Activated CD4-positive, alpha-beta T cell treated with anti-CD3 and anti-CD28 coated beads, Interleukin-10, Interleukin-2, amounts not matched to agents 100 ng/mL and 50 ng/mL, durations not matched to agents 16 hours and 8 hours (primary cell): ENCODE measurements at regions not wholly inside any gene's neighbourhood (a gene's known extent, or its start where the extent isn't known, plus 50 kb on each side); places are given as distances from the start of the nearest gene placed in this dataset.
"Not testable (repeated sequence)": the region's sequence is repeated elsewhere in the genome, so short reads cannot be mapped to it uniquely, and the experiment has no call there.

Source experiments
- DNase-seq: peaks from one replicate; pipeline ENCODE4 v3.0.0-alpha.2; 2020

GRCh38 chr6:112899541-112899940, 552.4 kb downstream of the RFPL4B start:
- DNase-seq: no peak

DNA sequence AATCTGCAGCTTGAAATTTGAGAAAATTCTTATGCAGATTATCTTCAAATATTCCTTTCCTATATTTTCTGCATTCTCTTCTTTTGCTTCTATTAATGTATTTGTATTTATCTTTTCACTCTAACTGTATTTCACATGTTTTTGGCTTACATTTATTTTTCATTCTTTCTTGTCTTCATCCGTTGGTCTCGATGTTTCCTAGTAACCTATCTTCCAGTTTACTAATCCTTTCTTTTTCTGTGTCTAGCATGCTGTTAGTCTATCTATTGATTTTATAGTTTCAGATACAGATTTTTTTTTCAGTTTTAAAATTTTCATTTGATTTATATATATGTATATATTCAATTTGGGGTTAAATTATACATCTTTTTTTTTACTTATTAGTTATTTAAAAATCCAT, 556.2 kb downstream of the RFPL4B start:
- no peak for DNase-seq

- no peak for DNase-seq
Observed at GRCh38 chr6:112906726-112907125, 559.6 kb downstream of the RFPL4B start.

GRCh38 chr6:112909781-112910180, 562.7 kb downstream of the RFPL4B start:
- DNase-seq: no peak

DNA sequence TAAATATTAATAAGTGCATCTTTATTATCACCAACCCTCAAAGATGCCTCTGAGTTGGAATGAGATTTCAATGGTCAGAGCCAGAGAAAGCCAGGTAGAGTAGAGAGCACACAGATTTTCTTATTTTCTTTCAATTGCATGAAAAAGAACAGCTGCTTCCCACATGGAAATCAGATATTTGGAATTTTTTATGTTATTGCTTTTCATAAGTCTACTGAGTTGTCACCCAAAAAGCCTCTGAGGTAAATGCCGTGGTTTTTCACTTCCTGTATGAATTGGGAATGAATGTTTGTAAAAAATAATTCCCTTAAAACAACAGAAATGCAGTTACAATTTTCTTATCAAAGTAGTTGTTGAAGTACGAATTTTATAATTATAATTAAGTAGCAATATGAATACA, 563.1 kb downstream of the RFPL4B start:
- DNase-seq: no peak

GRCh38 chr6:112911959-112912358, 564.8 kb downstream of the RFPL4B start:
- DNase-seq: no peak

GRCh38 chr6:112912416-112913101, 565.4 kb downstream of the RFPL4B start:
- DNase-seq: no peak

- not testable (repeated sequence) for DNase-seq
Observed at GRCh38 chr6:112919744-112920143, 572.6 kb downstream of the RFPL4B start.

DNA sequence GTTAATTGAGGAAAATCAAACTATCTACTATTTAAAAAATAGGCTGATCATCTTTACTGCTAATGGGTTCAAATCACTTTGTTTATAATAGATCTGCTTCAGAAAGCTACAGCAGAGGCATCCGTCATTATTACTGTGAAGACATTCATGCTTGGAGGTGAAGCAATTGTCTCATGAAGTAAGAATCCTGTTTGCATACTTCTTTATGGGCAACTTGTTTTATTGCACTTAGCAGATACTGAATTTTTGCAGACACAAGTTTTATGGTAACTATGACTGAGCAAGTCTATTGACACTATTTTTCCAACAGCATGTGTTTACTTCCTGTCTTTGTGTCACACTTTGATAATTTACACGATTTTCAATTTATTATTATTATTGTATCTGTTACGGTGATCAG, 573.9 kb downstream of the RFPL4B start:
- no peak for DNase-seq

GRCh38 chr6:112923940-112924587, 576.9 kb downstream of the RFPL4B start:
- DNase-seq: no peak

DNA sequence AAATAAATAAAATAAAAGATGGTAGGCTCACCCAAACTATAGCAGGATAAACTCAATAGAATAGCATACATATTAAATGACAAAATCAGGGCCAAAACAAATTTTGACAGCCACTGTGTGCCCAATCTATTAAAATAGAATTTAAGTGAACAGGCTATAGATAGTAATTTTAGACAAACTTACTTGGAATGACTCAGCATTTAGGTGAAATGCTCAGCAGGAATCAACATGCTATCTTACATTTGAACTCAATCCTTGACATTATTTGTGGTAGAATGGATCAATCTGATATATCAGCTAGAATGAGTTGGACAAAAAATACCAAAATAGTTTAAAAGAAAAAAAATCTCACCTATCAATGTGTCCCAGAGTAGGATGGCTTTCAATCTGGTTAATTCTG, 578.6 kb downstream of the RFPL4B start:
- DNase-seq: no peak

DNA sequence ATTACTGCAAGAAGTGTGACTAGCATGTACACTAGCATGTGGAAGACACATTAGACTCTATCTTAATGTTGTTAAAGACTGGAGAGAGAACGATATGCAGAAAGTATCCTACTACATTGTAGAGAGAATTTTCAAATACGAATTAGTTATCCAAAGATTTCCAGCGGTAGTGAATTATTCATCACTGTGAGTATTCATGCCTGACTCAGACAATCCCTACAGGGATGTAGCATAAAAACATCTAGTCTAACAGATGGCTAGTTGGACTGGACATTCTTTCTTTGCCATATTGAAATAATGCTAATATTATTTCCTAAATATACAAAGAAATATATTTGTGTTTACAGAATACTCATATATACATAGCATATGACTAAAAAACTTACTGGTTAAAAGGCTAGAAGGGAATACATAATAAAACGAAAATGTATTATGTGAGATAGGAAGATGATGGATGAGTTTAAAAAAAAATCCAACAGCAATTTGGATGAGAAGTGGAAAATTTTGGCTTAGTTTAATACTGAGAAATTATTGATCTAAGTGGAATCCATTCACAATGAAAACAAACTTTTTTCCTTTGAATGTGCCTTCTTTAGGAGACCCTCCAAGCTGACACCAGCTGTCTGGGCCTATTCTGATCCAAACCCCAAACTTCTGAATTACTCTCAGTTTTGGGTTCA, 580.7 kb downstream of the RFPL4B start:
- DNase-seq: no peak

DNA sequence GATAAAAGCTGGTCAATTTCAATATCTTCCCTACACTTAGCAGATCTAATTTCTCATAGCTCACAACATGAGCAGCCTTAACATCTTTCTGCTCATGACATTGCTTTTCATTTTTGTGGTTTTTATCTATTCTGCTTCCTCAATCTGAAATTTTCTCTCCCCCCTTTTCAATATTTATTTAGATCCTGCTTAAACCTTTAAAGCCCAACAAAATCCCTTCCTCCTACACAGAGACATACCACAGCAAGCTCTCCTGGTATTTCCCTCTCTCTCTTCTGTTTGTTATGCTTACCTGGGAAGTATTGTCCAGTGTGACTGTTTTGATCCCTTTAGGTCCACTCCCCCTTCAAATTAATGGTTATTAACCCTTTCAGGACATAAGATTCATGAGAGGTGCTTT, 582.5 kb downstream of the RFPL4B start:
- no peak for DNase-seq

- DNase-seq: no peak
Observed at GRCh38 chr6:112931832-112932231, 584.7 kb downstream of the RFPL4B start.

DNA sequence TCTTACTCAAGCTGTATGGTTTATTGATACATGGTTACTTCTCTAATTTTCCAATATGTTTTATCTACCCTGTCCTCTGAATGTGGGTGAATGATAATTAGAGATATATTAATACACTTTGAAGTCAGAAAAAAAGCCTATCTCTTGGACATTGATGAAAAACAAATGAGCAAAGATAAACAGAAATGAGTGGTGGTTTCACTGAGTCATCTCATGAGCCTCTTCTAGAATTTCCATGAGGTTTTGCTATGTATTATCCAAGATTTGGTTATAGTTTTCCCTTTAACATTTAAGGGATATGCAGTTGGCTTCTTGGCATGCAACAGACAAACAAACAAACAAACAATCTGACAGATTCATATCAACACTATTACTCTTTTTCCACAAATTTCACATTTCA, 586.8 kb downstream of the RFPL4B start:
- no peak for DNase-seq

DNA sequence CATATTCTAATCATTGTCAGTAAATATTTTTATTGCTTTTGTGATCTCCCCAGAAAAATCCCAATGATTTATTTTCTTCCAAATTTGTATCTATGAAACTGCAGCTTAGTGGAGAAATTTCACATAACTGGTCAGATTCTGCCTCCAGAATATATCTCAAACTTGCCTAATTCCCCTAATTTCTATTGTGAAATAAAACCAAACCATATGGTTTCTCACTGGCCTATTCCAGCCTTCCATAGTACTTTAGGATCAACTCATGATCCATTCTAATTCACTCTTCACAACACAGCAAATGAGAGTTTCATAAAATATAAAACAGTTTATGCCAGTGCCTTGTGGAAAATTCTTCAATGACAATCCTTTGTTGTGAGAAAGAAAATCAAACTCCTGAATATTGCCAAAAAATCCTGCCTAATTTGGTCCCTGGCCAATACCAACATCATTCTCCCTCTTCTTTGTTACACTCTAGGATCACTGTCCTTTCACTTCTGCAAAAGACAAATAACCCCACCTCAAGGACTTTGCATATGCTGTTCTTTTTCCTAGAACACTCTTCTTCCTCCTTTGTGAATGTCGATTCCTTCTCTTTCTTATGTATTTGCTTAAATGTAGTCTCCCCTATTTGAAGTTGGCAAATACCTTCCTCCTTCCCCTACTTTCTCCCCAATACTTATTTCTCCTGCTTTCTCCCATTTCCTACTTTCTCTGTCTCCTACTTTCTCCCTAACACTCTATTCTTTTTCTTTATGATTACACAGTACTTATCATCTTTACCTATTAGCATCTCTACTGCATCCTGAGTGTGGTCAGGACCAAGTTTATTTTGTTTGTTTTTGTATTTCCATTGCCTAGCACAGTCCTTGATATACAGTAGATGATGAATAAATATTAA, 587.5 kb downstream of the RFPL4B start:
- DNase-seq: no peak

- no peak for DNase-seq
Observed at GRCh38 chr6:112935402-112936078, 588.4 kb downstream of the RFPL4B start.

GRCh38 chr6:112936079-112936472, 588.9 kb downstream of the RFPL4B start:
- DNase-seq: no peak

- DNase-seq: no peak
Observed at GRCh38 chr6:112936504-112936903, 589.4 kb downstream of the RFPL4B start.

- DNase-seq: not testable (repeated sequence)
Observed at GRCh38 chr6:112937690-112938089, 590.6 kb downstream of the RFPL4B start.

GRCh38 chr6:112938650-112939049, 591.5 kb downstream of the RFPL4B start:
- DNase-seq: no peak

- DNase-seq: no peak
Observed at GRCh38 chr6:112939563-112939962, 592.4 kb downstream of the RFPL4B start.

DNA sequence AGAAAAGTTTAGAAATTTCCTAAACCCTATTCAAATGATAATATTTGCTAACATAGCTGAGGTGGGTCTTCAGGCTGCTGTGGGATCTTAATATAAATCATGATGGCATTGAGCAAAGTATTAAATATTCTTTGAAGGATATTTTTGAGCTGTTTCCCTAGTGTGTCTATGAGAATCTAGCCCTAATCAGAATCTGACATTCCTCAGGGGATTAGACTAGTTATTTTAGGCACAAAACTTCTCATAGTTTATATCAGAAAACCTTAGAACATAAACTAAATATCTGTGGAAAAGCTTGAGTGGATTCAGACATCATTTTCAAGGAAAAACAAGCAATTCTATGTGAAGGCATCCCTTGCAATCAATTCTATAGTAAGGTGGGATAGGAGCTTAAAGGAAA, 594.5 kb downstream of the RFPL4B start:
- no peak for DNase-seq
